Natural killer cell (primary cell): ENCODE measurements at regions not wholly inside any gene's neighbourhood (a gene's known extent, or its start where the extent isn't known, plus 50 kb on each side); places are given as distances from the start of the nearest gene placed in this dataset.

Experiments
- ATAC-seq, 3 donors: fragments of 150-1000 bp in 2 of 3; fragments of 200-7000 bp in 1 of 3; cut with Tn5 transposase; 1 replicate in 1 of 3; 2 replicates in 2 of 3; pipeline ENCODE4 v1.10.0; 2021; ENCODE audit warnings: mild to moderate bottlenecking in 2 of 3, moderate library complexity in 2 of 3
- DNase-seq, 2 donors: peaks; one replicate each; pipeline versions ENCODE4 v3.0.0 to v3.0.0-alpha.2; 2013 to 2021; ENCODE audit warnings: mixed read lengths in 1 of 2
- H3K27ac ChIP-seq: one replicate; pipeline ENCODE4 v1.5.1; 2013; ENCODE audit warnings: mild to moderate bottlenecking, low read length
- H3K27me3 ChIP-seq: one replicate; pipeline ENCODE4 v1.6.1; 2013; ENCODE audit warnings: low read length; ENCODE audit not compliant: control insufficient read depth, insufficient read depth
- H3K36me3 ChIP-seq: one replicate; pipeline ENCODE4 v1.6.1; 2013; ENCODE audit warnings: low read length; ENCODE audit not compliant: control insufficient read depth, insufficient read depth
- H3K4me1 ChIP-seq: one replicate; pipeline ENCODE4 v1.6.1; 2013; ENCODE audit warnings: low read length; ENCODE audit not compliant: control insufficient read depth, insufficient read depth
- H3K4me3 ChIP-seq: one replicate; pipeline ENCODE4 v1.5.1; 2013; ENCODE audit warnings: low read length
- H3K9me3 ChIP-seq: one replicate; pipeline ENCODE4 v1.6.1; 2013; ENCODE audit warnings: low read length; ENCODE audit not compliant: control insufficient read depth, insufficient read depth
- H3K27ac Mint-ChIP-seq, 2 donors: one replicate each; pipeline ENCODE4 v1.8.0; 2022; ENCODE audit warnings: mild to moderate bottlenecking in 2 of 2, mixed read lengths in 2 of 2, moderate library complexity in 1 of 2
- H3K27me3 Mint-ChIP-seq, 2 donors: one replicate each; pipeline ENCODE4 v1.8.0; 2022; ENCODE audit warnings: low read depth in 2 of 2, mixed read lengths in 2 of 2
- H3K36me3 Mint-ChIP-seq: one replicate; pipeline ENCODE4 v1.8.0; 2022; ENCODE audit warnings: mixed read lengths
- H3K4me1 Mint-ChIP-seq, 2 donors: one replicate each; pipeline ENCODE4 v1.8.0; 2022; ENCODE audit warnings: mixed read lengths in 2 of 2
- H3K4me3 Mint-ChIP-seq: one replicate; pipeline ENCODE4 v1.8.0; 2022; ENCODE audit warnings: mild to moderate bottlenecking, moderate library complexity, mixed read lengths
- H3K9me3 Mint-ChIP-seq, 2 donors: one replicate each; pipeline ENCODE4 v1.8.0; 2022; ENCODE audit warnings: mixed read lengths in 2 of 2
- CTCF ChIP-seq: fragments of 200-600 bp; IDR thresholded peaks from one replicate; pipeline ENCODE4 v1.8.0; 2022; ENCODE audit warnings: antibody characterized with exemption
- WGBS: methylation state at CpG from one replicate; pipeline ENCODE4 v1.1.7; 2013; ENCODE audit warnings: missing lambda C conversion rate; ENCODE audit not compliant: insufficient coverage; 5-methylcytosine and 5-hydroxymethylcytosine counted together
- intact Hi-C: fragments of 100-400 bp; cut with micrococcal nuclease; formaldehyde crosslinking; loops from one replicate; pipeline ENCODE4 v1.14.2; 2022

- intact Hi-C loops, result no loop called here
- Mint-ChIP-seq H3K27me3 (peaks cover 5 to 6% of the 10 kb centered on the region in 2 donors), H3K36me3 (no peaks in the 10 kb centered on the region), H3K4me1 (peaks cover 5 to 6% of the 10 kb centered on the region in 2 donors), H3K27ac (no peak overlapping the region), H3K4me3 (no peak overlapping the region), H3K9me3 (no peaks in the 10 kb centered on the region)
- no peak overlapping the region for H3K4me3 ChIP-seq
- no peak for TF ChIP-seq CTCF
- ATAC-seq (no peak), DNase-seq (no peak)
- no peak overlapping the region for H3K27ac ChIP-seq
- H3K36me3 ChIP-seq, result no peaks in the 10 kb centered on the region
- H3K4me1 ChIP-seq, result no peaks in the 10 kb centered on the region
- H3K27me3 ChIP-seq, result no peaks in the 10 kb centered on the region
- 98% methylated on average over 3 of the region's 3 CpGs for WGBS
- no peaks in the 10 kb centered on the region for H3K9me3 ChIP-seq
Measured at GRCh38 chr2:12596771-12597170, 120.0 kb upstream of the TRIB2 start.

- no peaks in the 10 kb centered on the region for H3K27me3 ChIP-seq
- no peaks in the 10 kb centered on the region for H3K36me3 ChIP-seq
- H3K27ac ChIP-seq, result no peak overlapping the region
- no peaks in the 10 kb centered on the region for H3K9me3 Mint-ChIP-seq
- H3K27me3 Mint-ChIP-seq, result peaks cover 6% of the 10 kb centered on the region in 2 donors
- DNase-seq, result no peak
- WGBS, result 89% methylated on average over 2 of the region's 2 CpGs
- intact Hi-C loops, result no loop called here
- no peaks in the 10 kb centered on the region for H3K4me1 ChIP-seq
- no peak overlapping the region for H3K27ac Mint-ChIP-seq
- no peak overlapping the region for H3K4me3 Mint-ChIP-seq
- peaks cover 5 to 6% of the 10 kb centered on the region in 2 donors for H3K4me1 Mint-ChIP-seq
- ATAC-seq, result no peak
- no peaks in the 10 kb centered on the region for H3K36me3 Mint-ChIP-seq
- no peaks in the 10 kb centered on the region for H3K9me3 ChIP-seq
- H3K4me3 ChIP-seq, result no peak overlapping the region
- no peak for TF ChIP-seq CTCF
Measured at GRCh38 chr2:12597610-12598009, 119.1 kb upstream of the TRIB2 start.

- no peaks in the 10 kb centered on the region for H3K27me3 ChIP-seq
- peaks cover 12 to 14% of the 10 kb centered on the region in 2 donors for H3K27me3 Mint-ChIP-seq
- peaks cover 5 to 13% of the 10 kb centered on the region in 2 donors for H3K4me1 Mint-ChIP-seq
- H3K36me3 Mint-ChIP-seq, result no peaks in the 10 kb centered on the region
- intact Hi-C loops, result loop anchor here (10.0 kb wide), 1 partner anchor 188 kb away; no protein-coding TSS in a partner anchor
- H3K9me3 ChIP-seq, result no peaks in the 10 kb centered on the region
- H3K27ac Mint-ChIP-seq, result no peak overlapping the region
- no peak for DNase-seq
- 100% methylated on average over 2 of the region's 2 CpGs for WGBS
- H3K27ac ChIP-seq, result no peak overlapping the region
- no peak for TF ChIP-seq CTCF
- no peak overlapping the region for H3K4me3 Mint-ChIP-seq
- no peak for ATAC-seq
- H3K9me3 Mint-ChIP-seq, result no peaks in the 10 kb centered on the region
- no peak overlapping the region for H3K4me3 ChIP-seq
- H3K4me1 ChIP-seq, result no peaks in the 10 kb centered on the region
- H3K36me3 ChIP-seq, result no peaks in the 10 kb centered on the region
Measured at GRCh38 chr2:12602661-12603060, 114.1 kb upstream of the TRIB2 start.

GRCh38 chr2:12603781-12604295, 112.9 kb upstream of the TRIB2 start:
- H3K27me3 Mint-ChIP-seq, result peaks cover 9 to 14% of the 10 kb centered on the region in 2 donors
- ATAC-seq, result no peak
- intact Hi-C loops, result loop anchor here (10.0 kb wide), 1 partner anchor 189 kb away; no protein-coding TSS in a partner anchor

More at GRCh38 chr2:12603781-12604295, 112.9 kb upstream of the TRIB2 start:
- H3K9me3 Mint-ChIP-seq, result no peaks in the 10 kb centered on the region
- TF ChIP-seq CTCF, result no peak
- Histone ChIP-seq H3K4me1 (no peaks in the 10 kb centered on the region), H3K27me3 (no peaks in the 10 kb centered on the region), H3K27ac (no peak overlapping the region), H3K36me3 (no peaks in the 10 kb centered on the region), H3K9me3 (no peaks in the 10 kb centered on the region), H3K4me3 (no peak overlapping the region)
- no peak for DNase-seq
- WGBS, result 100% methylated on average over 1 of the region's 1 CpG
- peaks cover 0 to 13% of the 10 kb centered on the region in 2 donors for H3K4me1 Mint-ChIP-seq
- H3K36me3 Mint-ChIP-seq, result no peaks in the 10 kb centered on the region
- H3K4me3 Mint-ChIP-seq, result no peak overlapping the region
- no peak overlapping the region for H3K27ac Mint-ChIP-seq
